Panc1 (cell line): ENCODE measurements at regions not wholly inside any gene's neighbourhood (a gene's known extent, or its start where the extent isn't known, plus 50 kb on each side); places are given as distances from the start of the nearest gene placed in this dataset.

ENCODE experiments used
- ATAC-seq: fragments of 200-7000 bp; cut with Tn5 transposase; 2 replicates; pipeline ENCODE4 v1.9.1; 2020; ENCODE audit warnings: mild to moderate bottlenecking, moderate library complexity
- BruUV-seq: library from RNA; stranded (reverse); fragments of 400-500 nt; replicated peaks from 2 replicates; lab custom pipeline; 2021; lab: Mats Ljungman, UMichigan
- CTCF ChIA-PET: fragments of 300-600 bp; sonication (Branson Sonifier 250); formaldehyde crosslinking; loops from one replicate; lab custom pipeline; 2022; ENCODE audit warnings: antibody characterized with exemption; lab: Charles Lee
- POLR2A ChIA-PET: fragments of 300-600 bp; sonication (Branson Sonifier 250); formaldehyde crosslinking; loops from one replicate; lab custom pipeline; 2022; ENCODE audit warnings: antibody characterized with exemption; lab: Charles Lee
- DNase-seq: peaks from one replicate; pipeline ENCODE4 v3.0.0-alpha.2; 2010; ENCODE audit warnings: low read depth, low spot score
- H3K27ac ChIP-seq: 2 replicates; pipeline ENCODE4 v1.5.1; 2011; ENCODE audit warnings: mild to moderate bottlenecking, low read length, inconsistent platforms
- H3K27me3 ChIP-seq: fragments of 200-500 bp; sonication (Bioruptor generic); 2 replicates; pipeline ENCODE4 v1.6.0; 2014; ENCODE audit warnings: low read length, inconsistent platforms; ENCODE audit not compliant: control insufficient read depth, insufficient read depth
- H3K36me3 ChIP-seq: fragments of 200-500 bp; sonication (Bioruptor generic); 2 replicates; pipeline ENCODE4 v1.5.1; 2014; ENCODE audit warnings: inconsistent platforms, mild to moderate bottlenecking, low read length, moderate library complexity; ENCODE audit not compliant: control insufficient read depth, insufficient read depth
- H3K4me1 ChIP-seq: 2 replicates; pipeline ENCODE4 v1.5.1; 2011; ENCODE audit warnings: inconsistent platforms, mild to moderate bottlenecking, low read length, moderate library complexity; ENCODE audit not compliant: control insufficient read depth, insufficient read depth
- H3K4me3 ChIP-seq, 2 experiments: 2 replicates each; pipeline ENCODE4 v1.5.1; 2011 to 2012; ENCODE audit warnings: low read depth in 2 of 2, low read length in 2 of 2, mild to moderate bottlenecking in 2 of 2, inconsistent platforms in 1 of 2, moderate library complexity in 1 of 2
- H3K9me3 ChIP-seq: fragments of 200-500 bp; sonication (Bioruptor generic); 2 replicates; pipeline ENCODE4 v1.5.1; 2014; ENCODE audit warnings: low read depth, mild to moderate bottlenecking, inconsistent platforms, low read length, moderate library complexity; ENCODE audit not compliant: control insufficient read depth, insufficient read depth
- POLR2AphosphoS5 ChIP-seq: IDR thresholded peaks from 2 replicates; pipeline ENCODE4 v1.6.1; 2012; ENCODE audit warnings: mild to moderate bottlenecking, low read depth, low read length, moderate library complexity
- SIN3A ChIP-seq: IDR thresholded peaks from 2 replicates; pipeline ENCODE4 v1.6.1; 2012; ENCODE audit warnings: low read depth, mild to moderate bottlenecking, low read length, moderate library complexity, borderline replicate concordance; ENCODE audit not compliant: insufficient read depth
- TCF7L2 ChIP-seq: IDR thresholded peaks from 2 replicates; pipeline ENCODE4 v1.6.1; 2011; ENCODE audit warnings: mild to moderate bottlenecking, low read depth, low read length, inconsistent platforms
- in situ Hi-C: cut with HindIII; loops from 2 replicates; pipeline ENCODE4 v1.10.0; 2016; ENCODE audit warnings: low sequenced_read_pairs, low pct_unique_long_range_greater_than_20kb
- intact Hi-C: fragments of 100-400 bp; cut with micrococcal nuclease; formaldehyde crosslinking; loops from one replicate; pipeline ENCODE4 v1.10.0; 2022; ENCODE audit not compliant: unreplicated experiment
- TF ChIP-seq, protein P1 (sequence below): fragments of 450-650 bp; IDR thresholded peaks from 2 replicates; pipeline ENCODE4 v1.5.1; 2017; ENCODE audit warnings: mild to moderate bottlenecking
- TF ChIP-seq, protein P2 (sequence below), 2 experiments: IDR thresholded peaks; 2 replicates each; pipeline ENCODE4 v1.6.1; 2011 to 2012; ENCODE audit warnings: low read depth in 2 of 2, control low read depth in 1 of 2, low read length in 1 of 2, mild to moderate bottlenecking in 1 of 2, moderate library complexity in 1 of 2; ENCODE audit not compliant: insufficient read depth in 1 of 2

DNA sequence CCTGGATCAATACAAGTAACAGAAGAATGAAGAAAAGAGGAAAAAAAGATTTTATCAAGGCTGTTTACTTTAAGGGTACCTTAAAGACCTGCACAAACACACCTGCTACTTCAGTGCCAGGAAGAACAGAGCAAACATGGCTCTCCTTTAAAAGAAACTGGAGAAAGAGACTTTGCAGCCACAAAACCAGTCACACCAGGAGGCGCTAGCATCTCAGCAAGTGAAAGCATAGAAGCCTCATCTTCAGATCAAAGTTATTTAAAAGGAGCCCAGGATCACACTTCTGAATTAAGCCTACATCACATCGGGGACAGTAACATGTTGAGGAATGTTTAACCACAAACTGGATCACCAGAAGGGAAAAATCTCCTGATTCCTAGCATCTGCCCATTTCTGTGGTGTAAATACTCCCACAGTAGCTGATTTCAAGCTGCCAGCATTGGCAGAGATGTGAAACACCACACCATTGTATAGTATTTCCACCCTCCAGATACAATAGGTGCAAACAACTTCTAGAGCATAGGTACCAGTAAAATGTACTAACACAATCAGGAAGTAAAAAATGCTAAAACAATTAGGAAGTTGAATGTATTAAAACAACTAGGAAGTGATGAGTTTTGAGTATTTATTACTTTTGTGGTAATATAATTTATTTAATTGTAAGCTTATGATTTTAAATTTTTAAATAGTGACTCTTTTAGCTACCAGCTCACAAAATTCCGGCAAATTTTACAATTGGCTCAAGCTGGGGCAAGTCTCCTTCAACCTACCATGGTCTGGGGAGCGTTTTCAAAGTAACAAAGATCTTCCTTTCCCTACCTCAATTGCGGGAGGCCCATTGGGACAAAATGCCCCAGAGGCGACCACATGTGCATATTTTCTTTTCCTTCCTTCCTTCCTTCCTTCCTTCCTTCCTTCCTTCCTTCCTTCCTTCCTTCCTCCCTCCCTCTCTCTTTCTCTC, 105.3 kb upstream of the CLDN14 start:
- ChIA-PET POLR2A (no interaction called here), CTCF (no interaction called here)
- no peak for DNase-seq
- intact Hi-C loops: loop anchor here (10.0 kb wide), 1 partner anchor 160 kb away; no protein-coding TSS in a partner anchor
- TF ChIP-seq, protein P1, sequence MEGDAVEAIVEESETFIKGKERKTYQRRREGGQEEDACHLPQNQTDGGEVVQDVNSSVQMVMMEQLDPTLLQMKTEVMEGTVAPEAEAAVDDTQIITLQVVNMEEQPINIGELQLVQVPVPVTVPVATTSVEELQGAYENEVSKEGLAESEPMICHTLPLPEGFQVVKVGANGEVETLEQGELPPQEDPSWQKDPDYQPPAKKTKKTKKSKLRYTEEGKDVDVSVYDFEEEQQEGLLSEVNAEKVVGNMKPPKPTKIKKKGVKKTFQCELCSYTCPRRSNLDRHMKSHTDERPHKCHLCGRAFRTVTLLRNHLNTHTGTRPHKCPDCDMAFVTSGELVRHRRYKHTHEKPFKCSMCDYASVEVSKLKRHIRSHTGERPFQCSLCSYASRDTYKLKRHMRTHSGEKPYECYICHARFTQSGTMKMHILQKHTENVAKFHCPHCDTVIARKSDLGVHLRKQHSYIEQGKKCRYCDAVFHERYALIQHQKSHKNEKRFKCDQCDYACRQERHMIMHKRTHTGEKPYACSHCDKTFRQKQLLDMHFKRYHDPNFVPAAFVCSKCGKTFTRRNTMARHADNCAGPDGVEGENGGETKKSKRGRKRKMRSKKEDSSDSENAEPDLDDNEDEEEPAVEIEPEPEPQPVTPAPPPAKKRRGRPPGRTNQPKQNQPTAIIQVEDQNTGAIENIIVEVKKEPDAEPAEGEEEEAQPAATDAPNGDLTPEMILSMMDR: peak; percentile 32
- TF ChIP-seq SIN3A: no peak
- no peaks in the 10 kb centered on the region for H3K36me3 ChIP-seq
- BruUV-seq: no TSS peak
- no peaks in the 10 kb centered on the region; the same call in 1 of the 2 replicates for H3K27me3 ChIP-seq
- no peak overlapping the region for H3K27ac ChIP-seq
- H3K4me1 ChIP-seq: no peaks in the 10 kb centered on the region
- no peak for ATAC-seq
- in situ Hi-C loops: no loop called here
- no peaks in the 10 kb centered on the region for H3K9me3 ChIP-seq
- no peak overlapping the region for H3K4me3 ChIP-seq

DNA sequence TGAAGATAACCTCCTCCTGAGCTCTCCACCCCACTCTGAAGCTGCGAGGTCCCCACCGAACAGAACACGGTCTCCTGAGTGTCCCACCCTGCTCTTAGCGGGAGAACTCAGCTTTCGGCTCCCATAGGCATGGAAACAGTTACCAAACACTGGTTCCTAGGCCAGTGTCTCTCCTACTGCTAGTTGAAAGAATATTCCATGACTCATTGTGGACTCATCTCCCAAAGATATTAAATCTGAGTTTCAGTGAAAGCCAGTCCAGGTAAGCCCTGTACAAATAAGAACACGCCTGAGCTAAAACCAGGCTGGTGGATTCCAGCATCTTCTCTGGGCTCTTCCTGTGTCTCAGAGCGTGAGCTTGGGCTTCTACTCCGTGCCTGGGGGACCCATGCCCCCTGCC, 107.5 kb upstream of the CLDN14 start:
- TF ChIP-seq, protein P2, sequence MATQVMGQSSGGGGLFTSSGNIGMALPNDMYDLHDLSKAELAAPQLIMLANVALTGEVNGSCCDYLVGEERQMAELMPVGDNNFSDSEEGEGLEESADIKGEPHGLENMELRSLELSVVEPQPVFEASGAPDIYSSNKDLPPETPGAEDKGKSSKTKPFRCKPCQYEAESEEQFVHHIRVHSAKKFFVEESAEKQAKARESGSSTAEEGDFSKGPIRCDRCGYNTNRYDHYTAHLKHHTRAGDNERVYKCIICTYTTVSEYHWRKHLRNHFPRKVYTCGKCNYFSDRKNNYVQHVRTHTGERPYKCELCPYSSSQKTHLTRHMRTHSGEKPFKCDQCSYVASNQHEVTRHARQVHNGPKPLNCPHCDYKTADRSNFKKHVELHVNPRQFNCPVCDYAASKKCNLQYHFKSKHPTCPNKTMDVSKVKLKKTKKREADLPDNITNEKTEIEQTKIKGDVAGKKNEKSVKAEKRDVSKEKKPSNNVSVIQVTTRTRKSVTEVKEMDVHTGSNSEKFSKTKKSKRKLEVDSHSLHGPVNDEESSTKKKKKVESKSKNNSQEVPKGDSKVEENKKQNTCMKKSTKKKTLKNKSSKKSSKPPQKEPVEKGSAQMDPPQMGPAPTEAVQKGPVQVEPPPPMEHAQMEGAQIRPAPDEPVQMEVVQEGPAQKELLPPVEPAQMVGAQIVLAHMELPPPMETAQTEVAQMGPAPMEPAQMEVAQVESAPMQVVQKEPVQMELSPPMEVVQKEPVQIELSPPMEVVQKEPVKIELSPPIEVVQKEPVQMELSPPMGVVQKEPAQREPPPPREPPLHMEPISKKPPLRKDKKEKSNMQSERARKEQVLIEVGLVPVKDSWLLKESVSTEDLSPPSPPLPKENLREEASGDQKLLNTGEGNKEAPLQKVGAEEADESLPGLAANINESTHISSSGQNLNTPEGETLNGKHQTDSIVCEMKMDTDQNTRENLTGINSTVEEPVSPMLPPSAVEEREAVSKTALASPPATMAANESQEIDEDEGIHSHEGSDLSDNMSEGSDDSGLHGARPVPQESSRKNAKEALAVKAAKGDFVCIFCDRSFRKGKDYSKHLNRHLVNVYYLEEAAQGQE (IDR thresholded peaks at IDR 0.05; ENCODE audit: insufficient read depth in 1 of 2, low read depth in 2 of 2, low read length in 1 of 2): no peak
- TF ChIP-seq POLR2AphosphoS5: no peak
- TF ChIP-seq, protein P1: no peak
- TF ChIP-seq SIN3A: no peak
- TF ChIP-seq TCF7L2: no peak
- no TSS peak for BruUV-seq
- Histone ChIP-seq H3K9me3 (no peaks in the 10 kb centered on the region), H3K27ac (no peak overlapping the region), H3K4me1 (no peaks in the 10 kb centered on the region), H3K4me3 (no peak overlapping the region), H3K27me3 (no peaks in the 10 kb centered on the region; the same call in 1 of the 2 replicates), H3K36me3 (no peaks in the 10 kb centered on the region)
- ChIA-PET POLR2A (no interaction called here), CTCF (no interaction called here)
- ATAC-seq (no peak), DNase-seq (no peak)
- in situ Hi-C loops: no loop called here
- intact Hi-C loops: loop anchor here (10.0 kb wide), 1 partner anchor 163 kb away; no protein-coding TSS in a partner anchor
